DOHH2 (cell line): ENCODE measurements at regions not wholly inside any gene's neighbourhood (a gene's known extent, or its start where the extent isn't known, plus 50 kb on each side); places are given as distances from the start of the nearest gene placed in this dataset.

Experiments
- H3F3A ChIP-seq: fragments of 200-600 bp; sonication (generic), shearing (Covaris generic); 2 replicates; pipeline ENCODE4 v1.6.0; 2016; ENCODE audit warnings: antibody characterized with exemption, mild to moderate bottlenecking; ENCODE audit not compliant: control insufficient read depth, insufficient read depth
- H3K27ac ChIP-seq: fragments of 200-600 bp; sonication (generic); 2 replicates; pipeline ENCODE4 v1.5.1; 2014; ENCODE audit warnings: low read depth, mild to moderate bottlenecking, low read length, moderate library complexity
- H3K27me3 ChIP-seq: fragments of 200-600 bp; sonication (generic); 2 replicates; pipeline ENCODE4 v1.6.1; 2014; ENCODE audit warnings: mild to moderate bottlenecking, low read length, mixed read lengths; ENCODE audit not compliant: control insufficient read depth
- H3K36me3 ChIP-seq: fragments of 200-600 bp; sonication (generic); 2 replicates; pipeline ENCODE4 v1.6.1; 2014; ENCODE audit warnings: mild to moderate bottlenecking, low read length, moderate library complexity, mixed read lengths; ENCODE audit not compliant: control insufficient read depth
- H3K4me1 ChIP-seq: fragments of 200-600 bp; sonication (generic); 2 replicates; pipeline ENCODE4 v1.6.1; 2014; ENCODE audit warnings: mild to moderate bottlenecking, low read length, mixed read lengths; ENCODE audit not compliant: control insufficient read depth
- H3K4me2 ChIP-seq: fragments of 200-600 bp; sonication (generic); 2 replicates; pipeline ENCODE4 v1.6.0; 2014; ENCODE audit warnings: mild to moderate bottlenecking, low read length, moderate library complexity
- H3K4me3 ChIP-seq: fragments of 200-600 bp; sonication (generic); 2 replicates; pipeline ENCODE4 v1.5.1; 2014; ENCODE audit warnings: mild to moderate bottlenecking, low read length, mixed read lengths
- H3K79me2 ChIP-seq: fragments of 200-600 bp; sonication (generic); 2 replicates; pipeline ENCODE4 v1.6.1; 2014; ENCODE audit warnings: mild to moderate bottlenecking, low read length, mixed read lengths; ENCODE audit not compliant: control insufficient read depth
- H3K9me2 ChIP-seq: fragments of 200-600 bp; sonication (generic); replicated peaks from 2 replicates; pipeline ENCODE4 v1.6.1; 2014; ENCODE audit warnings: mild to moderate bottlenecking, low read length, mixed read lengths; ENCODE audit not compliant: control insufficient read depth
- H3K9me3 ChIP-seq: fragments of 200-600 bp; sonication (generic); 2 replicates; pipeline ENCODE4 v1.6.1; 2014; ENCODE audit warnings: antibody characterized with exemption, low read length, mixed read lengths; ENCODE audit not compliant: control insufficient read depth, insufficient read depth
- H4K20me1 ChIP-seq: fragments of 200-600 bp; sonication (generic); 2 replicates; pipeline ENCODE4 v1.6.0; 2014; ENCODE audit warnings: low read depth, mild to moderate bottlenecking, antibody characterized with exemption, low read length, moderate library complexity; ENCODE audit not compliant: control insufficient read depth, insufficient read depth
- EZH2phosphoT487 ChIP-seq: fragments of 200-600 bp; sonication (generic); IDR thresholded peaks from 2 replicates; pipeline ENCODE4 v1.6.1; 2017; ENCODE audit warnings: borderline replicate concordance, mild to moderate bottlenecking, antibody characterized with exemption, low read length, moderate library complexity, mixed read lengths
- TF ChIP-seq, protein P1 (sequence below): fragments of 200-600 bp; sonication (generic); IDR thresholded peaks from one replicate; pipeline ENCODE4 v1.5.1; 2014; ENCODE audit warnings: antibody characterized with exemption, mild to moderate bottlenecking, low read depth, low read length; ENCODE audit not compliant: poor library complexity, severe bottlenecking

DNA sequence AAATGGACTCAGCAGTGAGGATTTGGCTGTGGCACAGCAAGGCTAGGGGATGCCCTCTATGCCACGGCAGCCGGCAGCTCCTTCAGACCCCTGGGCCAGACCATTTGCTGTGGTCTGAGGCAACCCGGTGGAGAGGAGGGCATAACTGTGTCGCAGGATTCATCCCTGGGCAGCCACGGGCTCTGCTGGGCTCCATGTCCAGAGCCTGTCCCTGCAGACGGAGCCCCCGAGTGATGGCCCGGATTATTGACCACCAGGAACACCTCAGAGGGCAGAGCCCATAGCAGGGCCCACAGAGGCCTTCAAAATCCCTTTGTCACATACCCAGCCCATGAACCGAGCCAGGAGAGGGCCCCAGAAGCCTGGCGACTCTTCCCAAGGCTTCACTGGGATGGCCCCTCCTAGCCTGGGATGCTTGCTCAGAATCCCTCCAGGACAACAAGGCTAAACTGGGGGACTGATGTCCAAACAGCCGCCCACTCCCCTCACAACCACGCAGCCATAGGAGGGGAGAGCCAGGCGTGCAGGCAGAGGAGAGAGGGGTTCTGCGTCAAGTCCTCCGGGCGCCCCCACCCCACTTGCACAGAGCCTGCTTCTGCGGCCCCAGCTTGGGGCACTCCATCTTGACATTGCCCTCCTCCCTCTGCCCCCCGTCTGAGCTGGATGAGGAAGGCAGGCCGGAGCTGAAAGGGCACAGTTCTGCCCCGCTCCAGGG lies 68.2 kb upstream of the AFDN start:
- H3K4me3 ChIP-seq = no peak overlapping the region
- H3K36me3 ChIP-seq = no peaks in the 10 kb centered on the region
- no peak for TF ChIP-seq EZH2phosphoT487
- TF ChIP-seq, protein P1, sequence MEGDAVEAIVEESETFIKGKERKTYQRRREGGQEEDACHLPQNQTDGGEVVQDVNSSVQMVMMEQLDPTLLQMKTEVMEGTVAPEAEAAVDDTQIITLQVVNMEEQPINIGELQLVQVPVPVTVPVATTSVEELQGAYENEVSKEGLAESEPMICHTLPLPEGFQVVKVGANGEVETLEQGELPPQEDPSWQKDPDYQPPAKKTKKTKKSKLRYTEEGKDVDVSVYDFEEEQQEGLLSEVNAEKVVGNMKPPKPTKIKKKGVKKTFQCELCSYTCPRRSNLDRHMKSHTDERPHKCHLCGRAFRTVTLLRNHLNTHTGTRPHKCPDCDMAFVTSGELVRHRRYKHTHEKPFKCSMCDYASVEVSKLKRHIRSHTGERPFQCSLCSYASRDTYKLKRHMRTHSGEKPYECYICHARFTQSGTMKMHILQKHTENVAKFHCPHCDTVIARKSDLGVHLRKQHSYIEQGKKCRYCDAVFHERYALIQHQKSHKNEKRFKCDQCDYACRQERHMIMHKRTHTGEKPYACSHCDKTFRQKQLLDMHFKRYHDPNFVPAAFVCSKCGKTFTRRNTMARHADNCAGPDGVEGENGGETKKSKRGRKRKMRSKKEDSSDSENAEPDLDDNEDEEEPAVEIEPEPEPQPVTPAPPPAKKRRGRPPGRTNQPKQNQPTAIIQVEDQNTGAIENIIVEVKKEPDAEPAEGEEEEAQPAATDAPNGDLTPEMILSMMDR = no peak
- no peak overlapping the region for H3K4me2 ChIP-seq
- H3K27me3 ChIP-seq = no peaks in the 10 kb centered on the region
- no peaks in the 10 kb centered on the region for H4K20me1 ChIP-seq
- H3K79me2 ChIP-seq = no peaks in the 10 kb centered on the region
- H3K4me1 ChIP-seq = no peaks in the 10 kb centered on the region
- no peaks in the 10 kb centered on the region for H3K9me3 ChIP-seq
- H3K9me2 ChIP-seq = no peaks in the 10 kb centered on the region
- H3F3A ChIP-seq = no peaks in the 10 kb centered on the region
- no peak overlapping the region for H3K27ac ChIP-seq

DNA sequence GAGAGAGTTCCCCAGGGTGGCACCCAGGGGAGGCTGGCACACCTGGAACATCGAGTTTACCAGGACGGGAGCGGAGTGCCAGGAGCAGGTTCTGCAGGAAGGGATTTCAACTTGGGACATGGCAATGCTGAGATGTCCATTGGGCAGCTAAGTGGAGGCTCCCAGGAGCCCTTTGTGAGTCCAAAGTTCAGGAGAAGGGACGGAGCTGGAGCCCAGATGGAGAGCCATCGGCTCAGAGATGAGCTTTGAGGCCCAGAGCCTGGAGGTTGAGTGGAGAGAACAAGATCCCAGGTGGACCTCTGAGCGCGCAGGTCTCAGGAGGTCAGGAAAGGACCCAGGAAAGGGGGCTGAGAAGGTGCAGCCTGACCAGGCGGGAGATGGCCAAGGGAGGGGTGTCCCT lies 67.5 kb upstream of the AFDN start:
- Histone ChIP-seq H3K4me1 (no peaks in the 10 kb centered on the region), H4K20me1 (no peaks in the 10 kb centered on the region), H3K36me3 (no peaks in the 10 kb centered on the region), H3K27me3 (no peaks in the 10 kb centered on the region), H3F3A (no peaks in the 10 kb centered on the region), H3K9me3 (no peaks in the 10 kb centered on the region), H3K9me2 (no peaks in the 10 kb centered on the region), H3K79me2 (no peaks in the 10 kb centered on the region), H3K27ac (no peak overlapping the region), H3K4me3 (no peak overlapping the region), H3K4me2 (no peak overlapping the region)
- TF ChIP-seq, protein P1 = no peak
- TF ChIP-seq EZH2phosphoT487 = no peak

DNA sequence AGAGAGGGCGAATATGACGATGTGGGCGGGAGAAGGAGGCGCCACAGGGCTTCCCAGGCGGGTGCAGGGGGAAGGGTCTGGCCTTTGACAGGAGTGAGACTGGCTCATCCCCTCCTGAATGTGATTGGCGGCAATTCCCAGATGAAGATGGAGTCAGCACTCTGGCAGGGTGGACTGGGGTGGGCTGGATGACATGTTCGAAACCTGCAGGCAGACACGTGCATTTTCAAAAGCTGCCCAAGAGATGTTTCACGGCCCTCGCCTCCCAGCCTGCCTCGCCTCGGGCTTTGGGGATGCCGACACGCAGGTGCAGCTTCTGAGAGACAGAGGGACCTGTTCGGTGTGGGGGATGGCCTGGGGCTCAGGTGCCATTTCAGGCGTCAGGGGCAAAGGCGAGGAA lies 66.8 kb upstream of the AFDN start:
- Histone ChIP-seq H3K9me3 (no peaks in the 10 kb centered on the region), H3K27me3 (no peaks in the 10 kb centered on the region), H3F3A (no peaks in the 10 kb centered on the region), H3K27ac (no peak overlapping the region), H3K9me2 (no peaks in the 10 kb centered on the region), H3K4me3 (no peak overlapping the region), H3K36me3 (no peaks in the 10 kb centered on the region), H3K4me1 (no peaks in the 10 kb centered on the region), H4K20me1 (no peaks in the 10 kb centered on the region), H3K79me2 (no peaks in the 10 kb centered on the region), H3K4me2 (no peak overlapping the region)
- no peak for TF ChIP-seq EZH2phosphoT487
- TF ChIP-seq, protein P1 = no peak
